GM21515 (cell line): ENCODE measurements at regions not wholly inside any gene's neighbourhood (a gene's known extent, or its start where the extent isn't known, plus 50 kb on each side); places are given as distances from the start of the nearest gene placed in this dataset.
"Not testable (repeated sequence)": the region's sequence is repeated elsewhere in the genome, so short reads cannot be mapped to it uniquely, and the experiment has no call there.

Experiments used
- ATAC-seq: cut with Tn5 transposase; IDR thresholded peaks from one replicate; pipeline ENCODE4 v1.9.1; 2021; ENCODE audit not compliant: unreplicated experiment

DNA sequence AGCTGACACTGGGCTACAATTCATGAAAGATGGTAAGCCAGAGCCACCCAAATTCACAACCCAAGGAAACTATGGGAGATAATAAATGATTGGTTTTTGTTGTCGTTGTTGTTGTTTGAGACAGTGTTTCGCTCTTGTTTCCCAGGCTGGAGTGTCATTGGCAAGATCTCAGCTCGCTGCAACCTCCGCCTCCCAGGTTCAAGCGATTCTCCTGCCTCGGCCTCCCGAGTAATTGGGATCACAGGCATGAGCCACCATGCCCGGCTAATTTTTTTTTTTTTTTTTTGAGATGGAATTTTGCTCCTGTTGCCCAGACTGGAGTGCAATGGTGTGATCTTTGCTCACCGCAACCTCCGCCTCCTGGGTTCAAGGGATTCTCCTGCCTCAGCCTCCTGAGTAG lies 65.9 kb upstream of the METTL9 start:
- ATAC-seq, result not testable (repeated sequence)

DNA sequence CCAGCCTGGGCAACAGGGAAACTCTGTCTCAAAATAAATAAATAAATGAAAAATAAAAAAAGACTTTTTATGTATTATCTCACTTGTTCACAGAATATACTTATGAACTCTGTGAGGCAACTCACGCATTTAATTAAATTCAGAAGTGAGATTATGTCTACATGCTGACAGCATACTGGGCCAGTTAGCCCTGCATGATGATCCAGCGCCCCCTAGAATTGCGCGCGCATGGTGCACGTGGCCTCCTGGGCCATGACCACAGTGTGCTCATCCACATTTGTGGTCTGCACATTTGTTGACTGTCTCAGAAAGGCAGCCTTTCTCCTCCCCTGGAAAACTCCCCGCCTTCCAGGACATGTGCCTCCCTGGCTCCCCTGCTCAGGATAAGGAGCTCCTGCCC lies 64.8 kb upstream of the METTL9 start:
- not testable (repeated sequence) for ATAC-seq

DNA sequence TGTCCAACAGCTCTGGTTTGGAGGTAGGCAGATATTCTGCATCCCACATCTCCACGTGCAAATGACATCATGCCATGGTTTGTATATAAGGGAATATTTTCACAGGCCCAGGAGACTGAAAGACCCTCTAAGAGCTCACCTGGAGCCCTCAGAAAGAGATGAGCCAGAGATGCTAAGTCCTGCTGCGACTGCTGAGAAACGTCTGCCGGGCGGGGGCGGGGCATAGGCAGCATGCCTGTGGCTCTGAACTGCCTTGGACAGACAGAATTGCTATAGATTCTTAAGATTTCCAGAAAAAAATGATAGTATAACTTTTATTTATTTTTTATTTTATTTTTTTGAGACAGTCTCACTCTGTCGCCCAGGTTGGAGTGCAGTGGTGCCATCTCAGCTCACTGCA lies 64.2 kb upstream of the METTL9 start:
- ATAC-seq, result not testable (repeated sequence)

DNA sequence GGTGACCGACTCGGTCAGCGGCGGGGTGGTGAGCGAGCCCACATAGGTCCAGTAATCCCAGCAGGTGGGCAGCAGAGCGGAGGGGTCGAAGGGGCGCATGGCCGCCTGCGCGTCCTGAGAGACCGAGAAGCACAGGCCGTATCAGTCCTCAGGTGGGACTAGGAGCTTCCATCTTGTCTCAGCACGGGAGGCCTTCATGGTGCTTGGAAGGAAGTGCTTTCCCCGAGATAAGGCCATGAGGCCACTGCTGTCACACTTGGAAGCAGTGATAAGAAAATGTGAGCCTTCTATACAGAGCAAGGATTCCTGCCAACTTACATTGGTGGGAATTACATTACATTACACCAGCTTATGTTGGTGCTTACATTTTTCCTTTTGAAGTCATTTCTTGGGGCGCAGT lies 62.6 kb upstream of the METTL9 start:
- not testable (repeated sequence) for ATAC-seq

DNA sequence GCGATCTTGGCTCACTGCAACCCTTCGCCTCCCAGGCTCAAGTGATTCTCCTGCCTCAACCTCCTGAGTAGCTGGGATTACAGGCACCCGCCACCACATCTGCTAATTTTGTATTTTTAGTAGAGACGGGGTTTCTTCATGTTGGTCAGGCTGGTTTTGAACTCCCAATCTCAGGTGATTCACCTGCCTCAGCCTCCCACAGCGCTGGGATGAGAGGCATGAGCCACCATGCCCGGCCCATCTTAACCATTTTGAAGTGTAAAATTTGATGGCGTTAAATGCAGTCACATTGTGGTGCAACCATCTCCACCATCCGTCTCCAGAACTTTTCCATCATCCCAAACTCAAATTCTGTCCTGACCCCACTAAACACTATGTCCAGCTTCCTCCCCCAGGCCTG lies 61.8 kb upstream of the METTL9 start:
- not testable (repeated sequence) for ATAC-seq

DNA sequence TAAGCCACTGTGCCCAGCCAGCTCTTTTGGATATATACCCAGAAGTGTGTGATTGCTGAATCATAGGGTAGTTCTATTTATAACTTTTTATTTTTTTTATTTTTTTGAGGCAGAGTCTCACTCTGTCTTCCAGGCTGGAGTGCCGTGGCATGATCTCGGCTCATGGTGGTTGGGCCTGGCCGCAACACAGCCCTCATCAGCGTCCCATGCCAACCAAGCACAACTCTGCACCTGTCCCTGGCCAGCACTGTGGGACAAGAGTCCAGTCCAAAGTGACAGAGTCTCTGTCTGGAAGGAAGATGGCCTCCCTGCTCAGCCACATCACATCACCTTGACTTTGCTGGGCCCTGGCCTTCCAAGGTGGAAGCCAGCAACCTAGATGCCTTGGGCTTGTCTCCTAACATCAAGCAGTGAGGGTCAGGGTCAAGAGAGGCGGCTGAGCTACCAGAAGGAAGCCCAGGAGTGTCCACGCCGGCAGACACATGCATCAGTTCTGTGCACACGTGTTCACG lies 60.2 kb upstream of the METTL9 start:
- not testable (repeated sequence) for ATAC-seq

DNA sequence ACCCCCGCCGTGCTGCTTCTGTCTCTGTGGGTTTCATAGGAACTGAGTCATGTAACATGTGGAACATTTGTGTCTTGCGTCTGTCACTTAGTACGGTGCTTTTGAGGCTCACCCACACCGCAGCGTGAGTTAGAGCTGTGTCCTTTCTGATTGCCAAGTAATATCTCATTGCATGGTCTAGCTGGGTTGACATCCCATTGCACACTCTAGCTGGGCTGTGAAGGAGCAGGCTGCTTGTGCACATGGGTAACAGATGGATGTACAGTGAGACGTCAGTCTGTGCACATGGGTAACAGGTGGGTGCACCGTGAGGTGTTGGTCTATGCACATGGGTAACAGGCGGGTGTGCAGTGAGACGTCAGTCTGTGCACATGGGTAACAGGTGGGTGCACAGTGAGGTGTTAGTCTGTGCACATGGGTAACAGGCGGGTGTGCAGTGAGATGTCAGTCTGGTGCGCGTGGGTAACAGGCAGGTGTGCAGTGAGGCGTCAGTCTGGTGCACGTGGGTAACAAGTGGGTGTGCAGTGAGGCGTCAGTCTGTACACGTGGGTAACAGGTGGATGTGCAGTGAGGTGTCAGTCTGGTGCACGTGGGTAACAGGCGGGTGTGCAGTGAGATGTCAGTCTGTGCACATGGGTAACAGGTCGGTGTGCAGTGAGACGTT lies 58.5 kb upstream of the METTL9 start:
- peak; percentile 61 for ATAC-seq

DNA sequence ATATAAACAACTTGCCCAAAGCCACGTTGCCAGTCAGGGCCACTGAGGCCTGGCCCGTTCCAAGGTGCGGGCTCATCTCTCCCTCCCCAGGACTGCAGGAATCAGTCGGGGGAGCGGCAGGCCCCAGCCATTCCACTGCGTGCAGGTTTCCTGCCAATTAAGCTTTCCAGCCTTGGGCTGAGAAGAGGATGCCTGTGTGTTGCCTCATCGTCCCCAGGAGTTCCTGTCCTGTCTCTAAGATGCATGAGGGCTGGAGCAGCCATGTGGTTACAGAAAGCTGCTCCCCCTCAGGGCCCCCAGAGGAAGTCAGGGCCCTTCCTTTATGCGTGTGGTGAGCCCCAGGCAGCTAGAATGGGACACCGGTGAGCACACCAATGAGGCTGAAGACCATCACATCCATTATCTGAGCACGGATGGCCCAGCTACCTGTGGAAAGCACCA lies 57.7 kb upstream of the METTL9 start:
- ATAC-seq, result peak; percentile 42

DNA sequence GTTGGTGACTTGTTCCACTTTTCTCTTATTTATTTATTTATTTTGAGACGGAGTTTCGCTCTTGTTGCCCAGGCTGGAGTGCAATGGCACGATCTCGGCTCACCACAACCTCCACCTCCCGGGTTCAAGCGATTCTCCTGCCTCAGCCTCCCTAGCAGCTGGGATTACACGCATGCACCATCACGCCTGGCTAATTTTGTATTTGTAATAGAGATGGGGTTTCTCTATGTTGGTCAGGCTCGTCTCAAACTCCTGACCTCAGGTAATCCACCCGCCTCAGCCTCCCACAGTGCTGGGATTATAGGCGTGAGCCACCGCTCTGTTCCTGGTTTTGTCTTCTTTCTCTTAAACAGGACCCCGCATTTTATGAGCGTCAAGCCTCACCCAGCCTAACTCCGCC lies 57.3 kb upstream of the METTL9 start:
- ATAC-seq, result not testable (repeated sequence)

DNA sequence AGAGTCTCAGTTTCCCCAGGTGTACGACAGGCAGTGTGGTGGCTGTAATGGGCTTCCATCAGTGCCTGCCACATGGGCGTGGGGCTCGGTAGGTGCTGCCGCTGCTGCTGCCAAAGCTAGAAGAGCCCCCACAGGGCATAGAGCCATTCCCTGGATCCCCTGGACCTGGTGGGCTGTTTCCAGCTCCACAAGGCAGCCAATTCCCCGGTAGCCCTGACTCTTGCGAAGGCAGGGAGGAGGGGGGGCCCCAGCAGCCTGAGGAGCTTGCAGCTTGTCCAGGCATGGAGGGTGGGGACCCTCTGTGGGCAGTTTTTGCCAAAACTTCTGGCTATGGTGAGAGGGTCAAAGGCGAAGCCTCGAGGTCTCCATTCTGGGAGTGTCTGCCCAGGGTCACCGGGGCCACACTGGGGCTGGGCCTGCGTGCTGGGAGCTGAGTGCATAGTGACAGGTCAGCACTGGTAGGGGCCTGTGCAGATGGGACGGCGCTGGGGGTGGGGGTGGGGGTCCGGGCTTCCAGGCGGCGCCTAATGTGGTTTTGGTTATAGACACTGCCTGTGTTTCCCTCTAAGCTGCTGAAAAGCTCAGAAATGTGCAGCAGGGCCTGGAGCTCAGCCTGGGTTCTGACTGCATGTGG lies 56.8 kb upstream of the METTL9 start:
- ATAC-seq, result not testable (repeated sequence)

DNA sequence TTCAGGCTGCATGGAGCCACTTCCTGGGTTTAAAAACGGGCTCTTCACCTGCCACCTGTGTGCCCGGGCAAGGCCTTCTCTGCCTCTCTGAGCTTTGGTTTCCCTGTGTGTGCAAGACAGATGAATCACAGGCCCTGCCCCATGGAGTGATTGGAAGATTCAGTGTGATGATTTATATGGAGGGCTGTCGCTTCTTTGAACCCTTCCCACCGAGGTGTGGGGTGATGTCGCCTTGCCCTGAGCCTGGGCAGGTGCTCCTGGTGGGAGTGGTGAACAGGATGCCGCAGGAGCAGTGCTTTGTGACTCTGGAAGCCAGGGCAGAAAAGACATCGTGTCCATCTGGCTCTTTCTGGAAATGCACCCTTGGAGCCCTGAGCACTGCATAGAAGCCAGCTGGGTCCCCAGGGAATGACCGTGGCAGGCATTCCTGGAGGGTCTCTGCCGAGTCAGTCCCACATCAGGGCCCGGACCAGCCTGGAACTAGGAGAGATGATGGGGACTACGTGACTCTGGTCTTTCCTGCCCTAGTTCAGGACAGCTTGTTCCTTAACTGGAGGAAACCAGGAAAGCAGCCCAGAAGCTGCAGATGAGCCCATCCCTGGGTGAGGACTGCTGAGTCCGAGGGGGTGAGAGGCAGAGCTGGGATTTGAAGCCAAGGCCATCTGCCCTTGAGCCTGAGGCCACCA lies 56.1 kb upstream of the METTL9 start:
- ATAC-seq, result not testable (repeated sequence)

DNA sequence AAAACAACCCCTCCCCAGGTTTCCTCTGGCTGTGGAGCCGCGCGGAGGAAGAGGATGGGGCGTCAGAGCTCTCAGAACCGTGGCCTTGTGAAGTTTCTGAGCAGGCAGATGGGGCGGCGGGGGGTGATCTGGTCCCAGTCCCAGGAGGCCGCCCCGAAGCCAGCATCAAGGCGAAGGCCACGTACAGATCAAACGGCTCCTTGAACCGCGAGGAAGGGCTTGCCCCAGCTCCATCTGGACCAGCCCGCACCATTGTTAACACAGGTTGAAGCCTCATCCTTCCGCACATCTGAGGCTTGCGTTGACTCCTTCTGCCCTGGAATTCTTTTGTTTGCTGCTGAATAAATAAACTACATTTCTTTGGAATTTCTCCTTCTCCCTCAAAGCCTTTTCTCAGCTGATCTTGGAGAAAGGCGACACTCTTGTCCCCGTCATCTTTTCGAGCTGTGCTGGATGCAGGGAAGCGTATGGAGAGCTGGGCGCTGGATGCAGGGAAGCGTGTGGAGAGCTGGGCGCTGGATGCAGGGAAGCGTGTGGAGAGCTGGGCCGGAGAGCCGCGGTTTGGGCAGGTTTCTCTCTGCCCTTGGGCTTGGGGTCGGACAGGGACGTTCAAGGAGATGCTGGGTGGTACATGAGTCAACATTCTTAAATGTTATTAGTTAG lies 53.6 kb upstream of the METTL9 start:
- not testable (repeated sequence) for ATAC-seq

DNA sequence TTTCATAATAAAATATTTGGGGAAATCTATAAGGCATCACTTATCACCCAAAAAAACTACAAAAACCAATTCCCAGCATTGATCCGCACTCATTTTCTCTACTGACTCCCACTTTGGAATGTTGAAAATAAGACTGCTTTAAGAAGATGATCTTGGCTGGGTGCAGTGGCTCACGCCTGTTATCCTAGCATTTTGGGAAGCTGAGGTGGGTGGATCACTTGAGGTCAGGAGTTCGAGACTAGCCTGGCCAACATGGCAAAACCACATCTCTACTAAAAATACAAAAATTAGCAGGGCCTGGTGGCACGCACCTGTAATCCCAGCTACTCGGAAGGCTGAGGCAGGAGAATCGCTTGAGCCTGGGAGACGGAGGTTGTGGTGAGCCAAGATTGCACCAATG lies 50.0 kb upstream of the METTL9 start:
- not testable (repeated sequence) for ATAC-seq
